ENCODE measurements at regions not wholly inside any gene's neighbourhood (a gene's known extent, or its start where the extent isn't known, plus 50 kb on each side); places are given as distances from the start of the nearest gene placed in this dataset.

DNA sequence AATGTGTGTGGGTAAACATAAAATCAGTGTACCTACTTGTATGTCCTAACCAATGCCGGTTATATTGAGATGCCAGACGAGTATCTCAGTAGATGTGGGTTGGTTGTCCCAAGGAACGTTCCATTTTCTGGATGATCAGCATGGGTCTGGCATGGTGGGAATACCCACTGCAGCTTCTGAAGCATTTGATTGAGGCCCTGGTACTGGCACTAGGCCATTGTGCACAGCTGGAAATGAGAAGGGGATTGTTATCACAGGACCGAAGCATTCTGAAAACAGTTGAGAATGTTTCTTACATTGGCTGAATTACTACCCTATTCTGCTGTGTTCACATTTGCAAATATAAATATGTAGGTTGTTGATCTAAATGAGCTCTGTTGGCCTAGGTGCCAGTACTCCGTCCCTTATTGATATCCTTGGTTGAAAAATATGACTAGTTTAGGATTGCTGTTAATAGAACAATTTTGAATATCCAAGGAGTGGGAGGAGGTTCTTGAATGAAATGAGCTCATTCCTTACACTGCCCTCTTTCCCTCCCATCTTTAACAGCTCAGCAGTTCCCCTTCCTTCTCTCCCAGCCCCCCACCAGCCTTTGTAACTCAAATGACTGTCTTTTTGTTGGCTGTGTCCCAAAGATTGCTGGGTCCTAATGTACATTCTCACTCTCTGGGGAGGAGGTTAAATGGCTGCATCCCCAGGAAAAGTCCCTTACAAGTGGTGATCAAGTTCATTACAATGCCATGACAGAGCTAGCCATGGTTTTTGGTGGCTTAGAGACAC, 293.3 kb upstream of the TPM1 start:
- Histone ChIP-seq H3K36me3 (ENCODE audit: control insufficient read depth, insufficient read depth, low read length) (no peaks in the 10 kb centered on the region), H3K4me3 (ENCODE audit: low read depth, low read length) (no peak overlapping the region), H3K27ac (no peak overlapping the region), H3K9me3 (ENCODE audit: control insufficient read depth, low read length) (no peaks in the 10 kb centered on the region), H3K9ac (no peak overlapping the region), H3K4me2 (ENCODE audit: low read length) (no peak overlapping the region), H3K4me1 (no peaks in the 10 kb centered on the region), H3K27me3 (ENCODE audit: control insufficient read depth, insufficient read depth, low read length) (no peaks in the 10 kb centered on the region), H2AFZ (no peak overlapping the region), H3K79me2 (no peaks in the 10 kb centered on the region)
- TF ChIP-seq, protein P1, sequence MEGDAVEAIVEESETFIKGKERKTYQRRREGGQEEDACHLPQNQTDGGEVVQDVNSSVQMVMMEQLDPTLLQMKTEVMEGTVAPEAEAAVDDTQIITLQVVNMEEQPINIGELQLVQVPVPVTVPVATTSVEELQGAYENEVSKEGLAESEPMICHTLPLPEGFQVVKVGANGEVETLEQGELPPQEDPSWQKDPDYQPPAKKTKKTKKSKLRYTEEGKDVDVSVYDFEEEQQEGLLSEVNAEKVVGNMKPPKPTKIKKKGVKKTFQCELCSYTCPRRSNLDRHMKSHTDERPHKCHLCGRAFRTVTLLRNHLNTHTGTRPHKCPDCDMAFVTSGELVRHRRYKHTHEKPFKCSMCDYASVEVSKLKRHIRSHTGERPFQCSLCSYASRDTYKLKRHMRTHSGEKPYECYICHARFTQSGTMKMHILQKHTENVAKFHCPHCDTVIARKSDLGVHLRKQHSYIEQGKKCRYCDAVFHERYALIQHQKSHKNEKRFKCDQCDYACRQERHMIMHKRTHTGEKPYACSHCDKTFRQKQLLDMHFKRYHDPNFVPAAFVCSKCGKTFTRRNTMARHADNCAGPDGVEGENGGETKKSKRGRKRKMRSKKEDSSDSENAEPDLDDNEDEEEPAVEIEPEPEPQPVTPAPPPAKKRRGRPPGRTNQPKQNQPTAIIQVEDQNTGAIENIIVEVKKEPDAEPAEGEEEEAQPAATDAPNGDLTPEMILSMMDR (IDR thresholded peaks at IDR 0.05) = no peak

DNA sequence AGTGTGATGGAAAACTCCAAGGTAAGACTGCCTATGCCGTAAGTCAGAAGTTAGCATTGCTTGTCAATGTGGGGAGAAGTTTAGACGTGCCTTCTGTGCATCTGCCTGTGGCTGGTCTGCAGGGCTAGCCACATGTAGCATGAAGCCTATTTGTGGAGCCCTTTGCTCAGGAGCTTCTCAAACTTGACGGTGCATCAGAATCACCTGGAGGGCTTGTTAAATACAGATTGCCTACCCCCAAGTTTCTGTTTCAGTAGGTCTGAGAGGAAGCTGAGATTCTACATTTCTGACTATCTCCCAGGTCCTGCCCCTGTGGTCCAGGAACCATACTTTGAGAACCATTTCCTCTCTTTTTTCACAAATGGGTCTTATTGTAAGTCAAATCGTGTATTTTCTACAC, 292.1 kb upstream of the TPM1 start:
- H3K27ac ChIP-seq = no peak overlapping the region
- TF ChIP-seq, protein P1 (IDR thresholded peaks at IDR 0.05) = no peak

DNA sequence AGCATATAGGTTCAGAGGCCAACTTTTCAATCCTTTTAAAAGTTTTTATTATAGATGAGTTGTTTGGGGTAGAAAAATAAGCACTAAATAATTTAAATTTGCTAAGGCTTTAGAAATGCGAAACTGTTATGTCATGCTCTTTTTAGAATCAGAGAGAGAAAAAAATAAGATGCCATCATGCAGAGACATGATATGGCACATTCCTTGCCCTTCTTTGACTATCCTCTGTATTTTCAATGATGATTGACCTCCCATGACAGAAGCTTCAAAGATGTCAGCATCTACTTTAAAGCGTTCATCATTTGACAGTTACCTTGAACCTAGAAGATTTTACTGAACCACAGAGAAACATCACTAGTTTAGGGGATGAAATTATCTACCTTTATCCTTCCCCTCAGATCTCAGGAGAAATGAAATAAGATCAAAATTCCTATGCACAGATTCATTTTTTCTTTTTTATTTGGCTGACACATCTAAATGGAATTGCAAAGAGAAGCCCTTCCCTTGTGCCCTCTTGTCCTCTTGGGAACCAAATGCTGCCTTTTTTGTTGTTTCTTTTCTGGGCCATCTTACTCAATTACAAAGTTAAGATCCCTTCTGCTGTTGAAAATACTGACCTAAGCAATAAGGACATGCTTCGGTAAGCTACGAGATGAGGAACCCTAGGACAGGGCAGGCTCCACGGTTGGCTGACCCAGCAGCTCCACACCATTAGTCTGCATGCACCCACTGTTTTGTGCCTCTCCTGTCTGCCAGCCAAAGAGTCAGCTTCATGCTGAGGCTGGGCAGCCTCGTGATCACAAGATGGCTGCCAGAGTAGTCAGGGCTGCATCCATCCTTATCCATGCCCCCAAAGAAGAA, 289.7 kb upstream of the TPM1 start:
- Histone ChIP-seq H2AFZ (no peak overlapping the region), H3K27ac (no peak overlapping the region), H3K79me2 (no peaks in the 10 kb centered on the region), H3K9ac (no peak overlapping the region), H3K4me1 (no peaks in the 10 kb centered on the region), H3K4me2 (ENCODE audit: low read length) (no peak overlapping the region), H3K36me3 (ENCODE audit: control insufficient read depth, insufficient read depth, low read length) (no peaks in the 10 kb centered on the region), H3K27me3 (ENCODE audit: control insufficient read depth, insufficient read depth, low read length) (no peaks in the 10 kb centered on the region), H3K4me3 (ENCODE audit: low read depth, low read length) (no peak overlapping the region), H3K9me3 (ENCODE audit: control insufficient read depth, low read length) (no peaks in the 10 kb centered on the region)
- TF ChIP-seq, protein P1 (IDR thresholded peaks at IDR 0.05) = no peak

More for the DNA sequence above, 292.1 kb upstream of the TPM1 start:
- Histone ChIP-seq H3K27me3 (ENCODE audit: control insufficient read depth, insufficient read depth, low read length) (no peaks in the 10 kb centered on the region), H2AFZ (no peak overlapping the region), H3K4me1 (no peaks in the 10 kb centered on the region), H3K4me2 (ENCODE audit: low read length) (no peak overlapping the region), H3K4me3 (ENCODE audit: low read depth, low read length) (no peak overlapping the region), H3K79me2 (no peaks in the 10 kb centered on the region), H3K9ac (no peak overlapping the region), H3K9me3 (ENCODE audit: control insufficient read depth, low read length) (no peaks in the 10 kb centered on the region), H3K36me3 (ENCODE audit: control insufficient read depth, insufficient read depth, low read length) (no peaks in the 10 kb centered on the region)

DNA sequence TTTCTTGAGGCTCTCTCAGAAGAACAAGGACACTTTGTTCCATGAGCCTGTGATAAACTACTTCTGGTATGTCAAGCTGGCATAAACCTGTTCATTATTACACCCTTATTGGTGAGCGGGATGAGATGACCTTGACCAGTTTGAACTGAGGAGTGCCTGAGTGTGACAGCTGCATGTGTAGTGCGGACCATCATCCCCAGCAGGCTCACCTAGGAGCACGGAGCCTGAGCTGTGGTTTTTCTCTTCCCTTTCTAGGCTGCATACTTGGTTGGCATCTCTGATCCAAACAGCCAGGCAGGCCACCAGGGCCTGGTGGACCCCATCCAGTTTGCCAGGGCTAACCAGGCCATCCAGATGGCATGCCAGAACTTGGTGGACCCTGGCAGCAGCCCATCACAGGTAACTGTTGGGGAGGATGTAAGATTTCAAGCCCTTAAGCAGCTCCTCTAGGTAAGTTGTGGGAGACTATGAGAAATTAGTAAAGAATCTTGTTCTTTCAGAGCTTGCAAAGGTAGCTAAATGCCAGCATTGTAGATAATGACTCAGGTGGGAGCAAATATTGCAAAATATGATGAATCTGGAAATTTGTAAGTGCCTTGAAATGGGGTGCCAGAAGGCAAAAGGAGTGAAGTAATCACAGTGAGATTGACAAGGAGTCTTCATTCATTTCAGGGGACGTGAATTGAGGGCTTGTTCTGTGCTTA, 288.9 kb upstream of the TPM1 start:
- H3K4me1 ChIP-seq = no peaks in the 10 kb centered on the region
- H2AFZ ChIP-seq = no peak overlapping the region
- no peak overlapping the region for H3K4me3 ChIP-seq (ENCODE audit: low read depth, low read length)
- no peaks in the 10 kb centered on the region for H3K79me2 ChIP-seq
- H3K27ac ChIP-seq = no peak overlapping the region
- H3K36me3 ChIP-seq (ENCODE audit: control insufficient read depth, insufficient read depth, low read length) = no peaks in the 10 kb centered on the region
- no peaks in the 10 kb centered on the region for H3K27me3 ChIP-seq (ENCODE audit: control insufficient read depth, insufficient read depth, low read length)
- no peak overlapping the region for H3K4me2 ChIP-seq (ENCODE audit: low read length)
- H3K9ac ChIP-seq = no peak overlapping the region
- H3K9me3 ChIP-seq (ENCODE audit: control insufficient read depth, low read length) = no peaks in the 10 kb centered on the region
- TF ChIP-seq, protein P1 (IDR thresholded peaks at IDR 0.05) = no peak
